GM12865 (cell line): ENCODE measurements at regions not wholly inside any gene's neighbourhood (a gene's known extent, or its start where the extent isn't known, plus 50 kb on each side); places are given as distances from the start of the nearest gene placed in this dataset.
"Not testable (repeated sequence)": the region's sequence is repeated elsewhere in the genome, so short reads cannot be mapped to it uniquely, and the experiment has no call there.

ENCODE experiments used
- DNase-seq: peaks from one replicate; pipeline ENCODE4 v3.0.0; 2010; ENCODE audit warnings: low read depth
- H3K4me3 ChIP-seq: 2 replicates; pipeline ENCODE4 v1.5.1; 2011; ENCODE audit warnings: mild to moderate bottlenecking, low read depth, low read length, control low read depth
- CTCF ChIP-seq: IDR thresholded peaks from 2 replicates; pipeline ENCODE4 v1.5.1; 2011; ENCODE audit warnings: low read length, control low read depth, low read depth, inconsistent platforms; ENCODE audit not compliant: insufficient read depth; ENCODE audit errors: missing control alignments

- not testable (repeated sequence) for DNase-seq, H3K4me3 ChIP-seq
Measured at GRCh38 chr1:610538-610937, 75.9 kb downstream of the OR4F16 start.

- DNase-seq, H3K4me3 ChIP-seq: not testable (repeated sequence)
Measured at GRCh38 chr1:609161-609560, 77.3 kb downstream of the OR4F16 start.

GRCh38 chr1:605279-605678, 81.2 kb downstream of the OR4F16 start:
- H3K4me3 ChIP-seq, DNase-seq: not testable (repeated sequence)

GRCh38 chr1:588211-588610, 98.2 kb downstream of the OR4F16 start:
- not testable (repeated sequence) for DNase-seq, H3K4me3 ChIP-seq

- not testable (repeated sequence) for DNase-seq, H3K4me3 ChIP-seq
- TF ChIP-seq CTCF: peak; percentile 9
Measured at GRCh38 chr1:585992-586391, 100.5 kb downstream of the OR4F16 start.
